ENCODE measurements at regions not wholly inside any gene's neighbourhood (a gene's known extent, or its start where the extent isn't known, plus 50 kb on each side); places are given as distances from the start of the nearest gene placed in this dataset.

- no peak for TF ChIP-seq CTCF (IDR thresholded peaks at IDR 0.05 in 8 of 11, conservative IDR thresholded peaks at IDR 0.05 in 3 of 11)
- no peak for TF ChIP-seq POLR2A (IDR thresholded peaks at IDR 0.05)
- no peak for TF ChIP-seq POLR2AphosphoS5 (IDR thresholded peaks at IDR 0.05)
Measured at GRCh38 chr10:105596749-105597148, 955.7 kb downstream of the SORCS3 start.

Measured in spleen (tissue), 7 donors.